OCI-LY7 (cell line): ENCODE measurements at regions not wholly inside any gene's neighbourhood (a gene's known extent, or its start where the extent isn't known, plus 50 kb on each side); places are given as distances from the start of the nearest gene placed in this dataset.

ENCODE experiments used
- BruUV-seq: library from RNA; stranded (reverse); fragments of 400-500 nt; replicated peaks from 2 replicates; lab custom pipeline; 2021; lab: Mats Ljungman, UMichigan
- CTCF ChIA-PET: fragments of 300-600 bp; sonication (Branson Sonifier 250); formaldehyde crosslinking; loops from one replicate; lab custom pipeline; 2022; ENCODE audit warnings: antibody characterized with exemption; ENCODE audit not compliant: unreplicated experiment; lab: Charles Lee
- POLR2A ChIA-PET: fragments of 300-600 bp; sonication (Branson Sonifier 250); formaldehyde crosslinking; loops from one replicate; lab custom pipeline; 2022; ENCODE audit warnings: antibody characterized with exemption; lab: Charles Lee
- DNase-seq: peaks from one replicate; pipeline ENCODE4 v3.0.0-alpha.2; 2015; ENCODE audit warnings: low spot score
- H2AFZ ChIP-seq: fragments of 200-600 bp; sonication (generic), shearing (Covaris generic); 2 replicates; pipeline ENCODE4 v1.6.1; 2014; ENCODE audit warnings: mild to moderate bottlenecking, antibody characterized with exemption, low read length, moderate library complexity
- H3K27ac ChIP-seq: fragments of 200-600 bp; sonication (generic); 2 replicates; pipeline ENCODE4 v1.5.1; 2014; ENCODE audit warnings: mixed run types, low read depth, mild to moderate bottlenecking, moderate library complexity, low read length, inconsistent platforms; ENCODE audit not compliant: poor library complexity, severe bottlenecking
- H3K36me3 ChIP-seq: fragments of 200-600 bp; sonication (generic); 2 replicates; pipeline ENCODE4 v1.6.1; 2014; ENCODE audit warnings: mild to moderate bottlenecking, antibody characterized with exemption, low read length, moderate library complexity, mixed read lengths; ENCODE audit not compliant: insufficient read depth
- H3K4me1 ChIP-seq: fragments of 200-600 bp; sonication (generic); 2 replicates; pipeline ENCODE4 v1.5.1; 2014; ENCODE audit warnings: mild to moderate bottlenecking, low read length; ENCODE audit not compliant: insufficient read depth, poor library complexity, severe bottlenecking
- H3K4me2 ChIP-seq: fragments of 200-600 bp; sonication (generic); 2 replicates; pipeline ENCODE4 v1.6.1; 2014; ENCODE audit warnings: mild to moderate bottlenecking, low read length
- H3K4me3 ChIP-seq: fragments of 200-600 bp; sonication (generic); 2 replicates; pipeline ENCODE4 v1.5.1; 2014; ENCODE audit warnings: mild to moderate bottlenecking, low read depth, low read length; ENCODE audit not compliant: poor library complexity, severe bottlenecking
- H3K79me2 ChIP-seq: fragments of 200-600 bp; sonication (generic); 2 replicates; pipeline ENCODE4 v1.6.1; 2016; ENCODE audit warnings: low read depth, mild to moderate bottlenecking, low read length, moderate library complexity, mixed read lengths; ENCODE audit not compliant: insufficient read depth
- H3K9me2 ChIP-seq: fragments of 200-600 bp; sonication (generic); 2 replicates; pipeline ENCODE4 v1.6.1; 2016; ENCODE audit warnings: mild to moderate bottlenecking, low read length, mixed read lengths; ENCODE audit not compliant: insufficient read depth
- H3K9me3 ChIP-seq: fragments of 200-600 bp; sonication (generic); 2 replicates; pipeline ENCODE4 v1.6.1; 2014; ENCODE audit warnings: mild to moderate bottlenecking, mixed run types, low read length, mixed read lengths
- H4K20me1 ChIP-seq: fragments of 200-600 bp; sonication (generic); 2 replicates; pipeline ENCODE4 v1.6.1; 2014; ENCODE audit warnings: mild to moderate bottlenecking, antibody characterized with exemption, low read length, moderate library complexity, mixed read lengths; ENCODE audit not compliant: insufficient read depth
- CTCF ChIP-seq: fragments of 200-600 bp; sonication (generic); conservative IDR thresholded peaks from 2 replicates; pipeline ENCODE4 v1.5.1; 2014; ENCODE audit warnings: mild to moderate bottlenecking, antibody characterized with exemption, low read length, moderate library complexity, mixed read lengths
- EZH2phosphoT487 ChIP-seq: fragments of 200-600 bp; sonication (generic); IDR thresholded peaks from 2 replicates; pipeline ENCODE4 v1.6.1; 2018; ENCODE audit warnings: low read depth, borderline replicate concordance, mild to moderate bottlenecking, mixed run types, antibody characterized with exemption, low read length, moderate library complexity, mixed read lengths
- intact Hi-C: fragments of 100-400 bp; cut with micrococcal nuclease; formaldehyde crosslinking; loops from one replicate; pipeline ENCODE4 v1.10.0; 2022; ENCODE audit not compliant: unreplicated experiment

GRCh38 chr1:223482132-223482531 is 88.9 kb downstream of the CCDC185 start:
- H3K9me2 ChIP-seq, result no peaks in the 10 kb centered on the region
- H2AFZ ChIP-seq, result no peak overlapping the region
- no peak for DNase-seq
- no peaks in the 10 kb centered on the region for H3K36me3 ChIP-seq
- no peak overlapping the region for H3K4me3 ChIP-seq
- no peak for TF ChIP-seq CTCF
- TF ChIP-seq EZH2phosphoT487, result no peak
- POLR2A ChIA-PET, result no interaction called here
- intact Hi-C loops, result no loop called here
- H3K4me1 ChIP-seq, result no peaks in the 10 kb centered on the region
- no peaks in the 10 kb centered on the region for H3K9me3 ChIP-seq
- no peaks in the 10 kb centered on the region for H4K20me1 ChIP-seq
- no peak overlapping the region for H3K27ac ChIP-seq
- no peak overlapping the region for H3K4me2 ChIP-seq
- CTCF ChIA-PET, result no interaction called here
- H3K79me2 ChIP-seq, result no peaks in the 10 kb centered on the region
- no TSS peak for BruUV-seq

- intact Hi-C loops, result no loop called here
- no peak for DNase-seq
- no peaks in the 10 kb centered on the region for H4K20me1 ChIP-seq
- H3K27ac ChIP-seq, result no peak overlapping the region
- ChIA-PET POLR2A (no interaction called here), CTCF (no interaction called here)
- H3K9me2 ChIP-seq, result no peaks in the 10 kb centered on the region
- no peak overlapping the region for H3K4me3 ChIP-seq
- H2AFZ ChIP-seq, result no peak overlapping the region
- no peak for TF ChIP-seq CTCF
- TF ChIP-seq EZH2phosphoT487, result no peak
- no peaks in the 10 kb centered on the region for H3K79me2 ChIP-seq
- no peaks in the 10 kb centered on the region for H3K4me1 ChIP-seq
- H3K36me3 ChIP-seq, result no peaks in the 10 kb centered on the region
- H3K9me3 ChIP-seq, result no peaks in the 10 kb centered on the region
- H3K4me2 ChIP-seq, result no peak overlapping the region
- BruUV-seq, result no TSS peak
These were observed 89.6 kb downstream of the CCDC185 start for GRCh38 chr1:223482766-223483165.

- no peaks in the 10 kb centered on the region for H4K20me1 ChIP-seq
- no peaks in the 10 kb centered on the region for H3K4me1 ChIP-seq
- H3K4me3 ChIP-seq, result no peak overlapping the region
- no peaks in the 10 kb centered on the region for H3K9me2 ChIP-seq
- no peak for TF ChIP-seq EZH2phosphoT487
- TF ChIP-seq CTCF, result no peak
- H3K79me2 ChIP-seq, result no peaks in the 10 kb centered on the region
- POLR2A ChIA-PET, result interaction anchor here (0.5 to 0.6 kb wide), 2 partner anchors 227 to 943 kb away, joined by 4 to 7 read pairs; no protein-coding TSS in a partner anchor
- DNase-seq, result no peak
- H3K4me2 ChIP-seq, result no peak overlapping the region
- CTCF ChIA-PET, result no interaction called here
- no peak overlapping the region for H2AFZ ChIP-seq
- no peaks in the 10 kb centered on the region for H3K36me3 ChIP-seq
- no peak overlapping the region for H3K27ac ChIP-seq
- no peaks in the 10 kb centered on the region for H3K9me3 ChIP-seq
- intact Hi-C loops, result no loop called here
- BruUV-seq, result no TSS peak
These were observed 90.3 kb downstream of the CCDC185 start for GRCh38 chr1:223483511-223483910.
